GM12873 (cell line): ENCODE measurements at regions not wholly inside any gene's neighbourhood (a gene's known extent, or its start where the extent isn't known, plus 50 kb on each side); places are given as distances from the start of the nearest gene placed in this dataset.

Source experiments
- CTCF ChIP-seq: IDR thresholded peaks from 2 replicates; pipeline ENCODE4 v1.5.1; 2012; ENCODE audit warnings: low read depth, mild to moderate bottlenecking, moderate library complexity, low read length, control low read depth; ENCODE audit not compliant: insufficient read depth; ENCODE audit errors: missing control alignments

GRCh38 chr13:75175575-75175974, 306.4 kb downstream of the TBC1D4 start:
- no peak for TF ChIP-seq CTCF

- no peak for TF ChIP-seq CTCF
Measured at GRCh38 chr13:75174481-75174880, 307.5 kb downstream of the TBC1D4 start.

GRCh38 chr13:75173457-75174356, 308.3 kb downstream of the TBC1D4 start:
- no peak for TF ChIP-seq CTCF

- no peak for TF ChIP-seq CTCF
Measured at GRCh38 chr13:75170311-75170710, 311.7 kb downstream of the TBC1D4 start.

GRCh38 chr13:75165543-75166230, 316.3 kb downstream of the TBC1D4 start:
- TF ChIP-seq CTCF = no peak

GRCh38 chr13:75161804-75162203, 320.2 kb downstream of the TBC1D4 start:
- TF ChIP-seq CTCF = no peak

- TF ChIP-seq CTCF = no peak
Measured at GRCh38 chr13:75160984-75161383, 321.0 kb downstream of the TBC1D4 start.
